Natural killer cell treated with Interleukin-12 subunit alpha and Interleukin-12 subunit beta and Interleukin-15 and Interleukin-18, amount 100 ng/mL, for 72 hours (primary cell): ENCODE measurements at regions not wholly inside any gene's neighbourhood (a gene's known extent, or its start where the extent isn't known, plus 50 kb on each side); places are given as distances from the start of the nearest gene placed in this dataset.

ENCODE experiments used
- ATAC-seq, 2 donors: fragments of 150-1000 bp; cut with Tn5 transposase in 1 of 2; sonication (Bioruptor Pico), chemical (Tn5 transposase) in 1 of 2; 2 replicates each; pipeline ENCODE4 v1.10.0; 2021
- DNase-seq: peaks from one replicate; pipeline ENCODE4 v3.0.0; 2022; ENCODE audit warnings: low spot score
- H3K27ac Mint-ChIP-seq, 2 donors: 1 replicate in 1 of 2; 2 replicates in 1 of 2; pipeline ENCODE4 v1.8.0; 2022; ENCODE audit warnings: mixed read lengths in 2 of 2, mild to moderate bottlenecking in 1 of 2, moderate library complexity in 1 of 2
- H3K27me3 Mint-ChIP-seq, 2 donors: 1 replicate in 1 of 2; 2 replicates in 1 of 2; pipeline ENCODE4 v1.8.0; 2022; ENCODE audit warnings: mixed read lengths in 2 of 2
- H3K36me3 Mint-ChIP-seq: one replicate; pipeline ENCODE4 v1.8.0; 2022; ENCODE audit warnings: mixed read lengths
- H3K4me1 Mint-ChIP-seq, 2 donors: 1 replicate in 1 of 2; 2 replicates in 1 of 2; pipeline ENCODE4 v1.8.0; 2022; ENCODE audit warnings: low read depth in 2 of 2, mixed read lengths in 2 of 2, mild to moderate bottlenecking in 1 of 2
- H3K4me3 Mint-ChIP-seq: one replicate; pipeline ENCODE4 v1.8.0; 2022; ENCODE audit warnings: mixed read lengths
- H3K9me3 Mint-ChIP-seq: 2 replicates; pipeline ENCODE4 v1.8.0; 2022; ENCODE audit warnings: mixed read lengths

DNA sequence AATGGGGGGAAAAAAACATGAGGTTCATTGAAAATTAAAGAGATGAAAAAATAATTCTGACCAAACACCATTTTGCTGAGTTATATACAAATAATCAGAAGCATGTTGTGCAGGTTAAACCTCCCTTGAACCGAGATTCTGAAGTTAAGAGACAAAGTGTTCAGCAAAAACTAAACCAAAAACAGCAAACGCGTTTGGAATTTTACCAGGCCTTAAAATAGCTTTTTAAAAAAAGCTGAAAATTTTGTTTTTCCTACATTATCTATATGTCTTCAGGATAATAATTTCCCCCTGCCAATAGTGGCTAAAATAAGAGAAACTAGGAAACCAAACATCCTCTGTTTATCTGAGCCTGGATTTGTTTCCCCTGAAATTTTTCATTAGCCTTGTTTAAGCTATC, 191.7 kb upstream of the DAPK1 start:
- no peak for ATAC-seq
- Mint-ChIP-seq H3K9me3 (no peaks in the 10 kb centered on the region), H3K4me3 (no peak overlapping the region), H3K27ac (no peak overlapping the region), H3K4me1 (peaks cover 11 to 15% of the 10 kb centered on the region in 2 donors), H3K27me3 (peaks cover 28 to 56% of the 10 kb centered on the region in 2 donors), H3K36me3 (peaks cover 4% of the 10 kb centered on the region)
- no peak for DNase-seq

DNA sequence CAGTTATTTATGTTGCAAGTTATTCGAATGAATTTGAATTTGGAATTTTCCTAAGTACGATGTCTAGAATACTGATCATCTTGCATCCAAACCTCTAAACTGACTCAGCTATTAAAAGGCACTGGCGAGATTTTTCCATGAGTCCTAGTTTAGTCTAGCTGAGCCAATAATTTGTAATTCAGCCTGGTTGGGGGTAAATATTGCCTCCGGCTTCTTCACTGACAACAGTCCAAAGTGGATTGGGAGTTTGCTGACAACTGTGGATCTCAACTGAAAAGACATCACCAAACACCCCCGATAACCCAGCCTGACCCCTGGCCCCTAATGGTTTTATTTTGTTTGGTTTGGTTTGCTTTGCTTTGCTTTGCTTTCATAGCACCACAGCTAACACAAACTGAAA, 189.8 kb upstream of the DAPK1 start:
- Mint-ChIP-seq H3K9me3 (no peaks in the 10 kb centered on the region), H3K36me3 (peaks cover 8% of the 10 kb centered on the region), H3K4me1 (peaks cover 19 to 25% of the 10 kb centered on the region in 2 donors), H3K27ac (no peak overlapping the region), H3K27me3 (peaks cover 26 to 71% of the 10 kb centered on the region in 2 donors), H3K4me3 (no peak overlapping the region)
- no peak for DNase-seq
- ATAC-seq = no peak

DNA sequence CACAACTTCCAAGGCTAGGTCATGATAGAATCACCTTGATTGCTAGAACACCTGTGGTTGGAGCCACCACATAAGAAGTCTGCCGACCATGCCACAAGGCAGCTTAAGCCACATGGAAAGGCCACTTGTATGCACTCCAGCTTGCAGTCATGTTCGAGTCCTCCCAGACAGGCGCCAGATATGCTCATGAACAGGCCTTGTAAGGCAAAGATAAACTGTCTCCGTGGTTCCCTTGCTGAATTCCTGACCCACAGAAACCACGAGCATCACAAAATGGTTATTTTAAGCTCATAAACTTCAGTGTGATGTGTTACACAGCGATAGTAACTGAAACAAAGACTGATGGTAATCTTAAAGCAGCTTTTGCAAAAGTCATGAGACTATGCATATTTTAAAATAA, 188.4 kb upstream of the DAPK1 start:
- Mint-ChIP-seq H3K9me3 (no peaks in the 10 kb centered on the region), H3K27ac (no peak overlapping the region), H3K4me3 (no peak overlapping the region), H3K4me1 (peaks cover 19 to 25% of the 10 kb centered on the region in 2 donors), H3K36me3 (peaks cover 8% of the 10 kb centered on the region), H3K27me3 (peaks cover 19 to 57% of the 10 kb centered on the region in 2 donors)
- ATAC-seq (no peak), DNase-seq (no peak)

DNA sequence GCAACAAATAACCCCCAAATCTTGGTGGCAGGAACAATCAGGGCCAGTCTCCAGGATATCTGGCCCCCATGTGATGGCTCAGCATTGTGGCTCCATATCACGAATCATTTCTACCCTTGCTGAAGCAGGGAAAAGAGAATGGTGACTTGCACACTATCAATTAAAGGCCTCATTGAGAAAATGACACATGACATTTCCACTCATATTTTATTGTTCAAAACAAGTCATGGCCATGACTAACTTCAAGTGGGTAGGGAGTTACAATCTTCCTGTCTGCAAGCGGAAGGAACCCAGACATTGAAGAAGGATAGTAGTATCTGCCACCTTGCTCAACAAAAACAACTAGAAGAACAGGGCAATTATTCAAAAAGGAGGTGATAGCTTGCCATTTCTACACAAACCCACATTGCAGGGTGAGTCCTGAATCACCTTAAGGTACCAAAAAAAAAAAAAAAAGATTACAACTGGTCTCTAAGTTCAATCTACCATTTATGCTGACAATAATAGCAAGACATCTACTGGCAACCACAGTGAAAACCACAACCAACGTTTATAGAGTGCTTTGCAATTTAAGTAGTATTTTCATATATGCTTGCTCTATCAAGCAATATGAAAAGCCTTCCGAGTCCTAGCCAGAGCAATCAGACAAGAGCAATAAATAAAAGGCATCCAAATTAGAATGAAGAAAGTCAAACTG, 186.7 kb upstream of the DAPK1 start:
- no peak for DNase-seq
- Mint-ChIP-seq H3K4me1 (peaks cover 19 to 25% of the 10 kb centered on the region in 2 donors), H3K27ac (peak overlapping the region; percentile 4 to 43), H3K36me3 (peaks cover 8% of the 10 kb centered on the region), H3K27me3 (peaks cover 21 to 47% of the 10 kb centered on the region in 2 donors), H3K4me3 (peak overlapping the region; percentile 35), H3K9me3 (no peaks in the 10 kb centered on the region)
- ATAC-seq = peak in 1 of 2 donors; percentile 71

DNA sequence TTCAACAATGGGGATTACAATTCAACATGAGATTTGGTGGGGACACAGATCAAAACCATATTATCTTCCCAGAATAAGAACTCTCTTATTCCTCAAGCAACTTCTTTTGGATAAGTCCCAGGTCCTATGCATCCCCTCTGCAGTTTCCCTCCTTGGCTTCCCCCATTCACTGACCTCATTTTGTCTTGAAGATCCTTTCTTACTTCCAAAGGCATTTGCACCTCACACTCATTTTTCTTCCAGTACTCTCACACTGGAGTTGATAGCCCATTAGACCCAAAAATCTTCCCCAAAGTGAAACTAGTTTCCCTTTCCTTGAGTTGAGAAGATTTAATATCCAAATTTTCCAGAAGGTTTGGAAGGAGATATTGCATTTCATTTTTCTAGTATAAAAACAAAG, 178.0 kb upstream of the DAPK1 start:
- Mint-ChIP-seq H3K27ac (no peak overlapping the region), H3K36me3 (no peaks in the 10 kb centered on the region), H3K4me3 (no peak overlapping the region), H3K27me3 (peaks cover 7 to 33% of the 10 kb centered on the region in 2 donors), H3K9me3 (no peaks in the 10 kb centered on the region), H3K4me1 (peaks cover 2 to 9% of the 10 kb centered on the region in 2 donors)
- ATAC-seq (no peak), DNase-seq (no peak)

DNA sequence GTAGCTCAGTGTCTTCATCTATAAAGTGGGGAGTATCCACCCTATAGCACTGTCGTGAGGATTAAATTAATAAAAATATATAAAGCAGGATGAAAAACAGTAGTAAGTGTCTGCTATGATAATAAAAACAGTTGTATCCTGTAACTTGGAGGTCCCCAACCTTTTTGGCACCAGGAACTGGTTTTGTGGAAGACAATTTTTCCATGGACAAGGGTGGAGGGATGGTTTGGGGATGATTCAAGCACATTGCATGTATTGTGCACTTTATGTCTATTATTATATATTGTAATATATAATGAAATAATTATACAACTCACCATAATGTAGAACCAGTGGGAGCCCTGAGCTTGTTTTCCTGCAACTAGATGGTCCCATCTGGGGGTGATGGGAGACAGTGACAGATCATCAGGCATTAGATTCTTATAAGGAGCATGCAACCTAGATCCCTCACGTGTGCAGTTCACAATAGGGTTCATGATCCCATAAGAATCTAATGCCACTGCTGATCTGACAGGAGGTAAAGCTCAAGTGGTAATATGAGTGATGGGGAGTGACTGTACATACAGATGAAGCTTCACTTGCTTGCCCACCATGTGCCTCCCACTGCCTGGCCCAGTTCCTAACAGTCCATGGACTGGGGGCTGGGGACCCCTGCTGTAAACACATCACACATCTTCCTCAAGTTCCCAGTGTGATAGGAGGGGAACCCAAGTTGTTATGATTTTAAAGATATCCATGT, 177.4 kb upstream of the DAPK1 start:
- H3K27ac Mint-ChIP-seq = no peak overlapping the region
- ATAC-seq (no peak), DNase-seq (no peak)
- peaks cover 7 to 34% of the 10 kb centered on the region in 2 donors for H3K27me3 Mint-ChIP-seq
- no peaks in the 10 kb centered on the region for H3K36me3 Mint-ChIP-seq
- no peak overlapping the region for H3K4me3 Mint-ChIP-seq
- H3K4me1 Mint-ChIP-seq = peaks cover 2 to 9% of the 10 kb centered on the region in 2 donors
- no peaks in the 10 kb centered on the region for H3K9me3 Mint-ChIP-seq

DNA sequence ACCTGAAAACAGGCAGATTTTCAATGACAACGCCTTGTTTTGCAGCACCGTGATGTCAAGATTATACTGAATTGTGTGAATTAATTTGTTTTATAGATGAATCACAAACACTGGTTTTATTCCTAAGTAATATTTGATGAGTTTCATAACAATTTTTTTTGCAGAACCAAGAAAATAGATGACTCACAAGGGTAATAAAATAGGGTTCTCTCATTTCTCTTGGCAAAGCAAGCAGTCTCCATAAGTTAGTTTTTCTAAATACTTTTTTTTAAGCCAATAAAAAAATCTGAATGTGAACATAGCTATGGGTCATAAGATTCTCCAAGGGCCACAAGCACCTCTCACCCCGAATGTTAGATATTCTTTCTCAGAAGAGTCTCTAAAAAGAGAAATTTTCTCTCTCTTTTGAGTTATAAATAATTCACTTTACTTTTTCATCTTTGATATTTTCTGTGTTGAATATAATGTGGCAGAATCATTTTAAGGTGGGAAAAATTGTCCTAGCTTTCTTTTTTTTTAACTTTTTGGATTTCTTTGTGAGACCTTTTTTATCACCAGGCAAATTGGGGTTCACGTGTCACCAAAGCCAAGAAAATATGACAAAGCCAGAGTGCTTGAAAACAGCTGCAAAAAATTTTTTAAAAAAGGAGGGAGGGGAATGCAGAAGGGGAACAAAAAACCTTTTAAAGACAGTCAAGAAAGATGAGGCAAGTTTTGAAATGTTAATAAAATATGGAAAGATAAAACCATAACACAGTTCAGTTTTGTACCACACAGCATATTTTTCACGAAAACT, 174.6 kb upstream of the DAPK1 start:
- no peaks in the 10 kb centered on the region for H3K9me3 Mint-ChIP-seq
- H3K27me3 Mint-ChIP-seq = peaks cover 4 to 47% of the 10 kb centered on the region in 2 donors
- H3K36me3 Mint-ChIP-seq = no peaks in the 10 kb centered on the region
- H3K4me1 Mint-ChIP-seq = peaks cover 2 to 9% of the 10 kb centered on the region in 2 donors
- no peak for DNase-seq
- no peak for ATAC-seq
- no peak overlapping the region for H3K4me3 Mint-ChIP-seq
- no peak overlapping the region for H3K27ac Mint-ChIP-seq

DNA sequence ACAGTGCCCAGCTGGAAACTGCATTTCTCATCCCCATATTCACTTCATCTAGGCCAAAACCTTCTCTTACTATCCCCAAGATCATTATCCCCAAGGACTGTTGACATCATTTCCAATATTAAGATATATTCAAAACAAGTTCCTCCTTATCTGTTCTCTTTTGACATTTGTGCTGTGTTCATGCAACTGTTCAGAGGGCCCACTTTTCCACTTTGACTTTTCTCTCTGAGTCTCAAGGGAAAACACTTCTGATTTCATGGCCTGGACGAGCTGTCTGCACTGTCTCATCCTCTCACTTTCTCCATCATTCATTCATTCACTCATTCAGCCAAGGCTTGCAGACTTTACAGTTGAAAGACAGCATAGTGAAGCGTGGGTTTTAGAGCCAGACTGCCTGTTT, 173.7 kb upstream of the DAPK1 start:
- DNase-seq (no peak), ATAC-seq (no peak)
- Mint-ChIP-seq H3K4me3 (no peak overlapping the region), H3K36me3 (no peaks in the 10 kb centered on the region), H3K27ac (peak overlapping the region in 1 of 2 donors; percentile 1), H3K9me3 (no peaks in the 10 kb centered on the region), H3K27me3 (peaks cover 3 to 45% of the 10 kb centered on the region in 2 donors), H3K4me1 (peaks cover 2 to 9% of the 10 kb centered on the region in 2 donors)

DNA sequence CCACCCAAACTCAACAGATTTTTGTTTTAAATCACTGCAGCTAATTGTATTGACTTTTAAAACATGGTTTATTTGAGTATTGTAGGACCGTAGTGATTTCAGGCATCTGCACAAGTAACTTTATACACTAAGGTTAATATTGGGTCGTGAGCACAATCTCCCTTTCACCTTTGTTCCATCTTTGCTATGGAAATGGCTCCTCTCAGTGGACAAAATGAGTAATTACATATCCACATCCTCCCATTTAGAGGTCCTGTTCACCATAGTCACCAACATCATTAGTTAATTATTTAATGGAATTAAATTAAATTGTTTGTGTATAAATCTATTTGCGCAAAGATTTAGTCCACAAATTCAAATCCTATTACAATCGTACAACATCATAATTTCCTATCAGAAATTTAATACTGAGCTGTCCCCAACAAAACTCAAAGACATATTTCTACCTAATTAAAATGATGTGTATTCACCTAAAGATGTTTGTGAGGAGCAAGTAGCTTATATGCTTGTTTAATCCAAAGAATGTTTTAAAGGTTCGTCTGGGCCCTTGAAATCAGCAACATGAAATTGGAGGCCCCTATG, 173.0 kb upstream of the DAPK1 start:
- DNase-seq (no peak), ATAC-seq (no peak)
- Mint-ChIP-seq H3K9me3 (no peaks in the 10 kb centered on the region), H3K27me3 (peaks cover 0 to 41% of the 10 kb centered on the region in 2 donors), H3K4me3 (no peak overlapping the region), H3K4me1 (peaks cover 2 to 9% of the 10 kb centered on the region in 2 donors), H3K27ac (peak overlapping the region in 1 of 2 donors; percentile 1), H3K36me3 (no peaks in the 10 kb centered on the region)

DNA sequence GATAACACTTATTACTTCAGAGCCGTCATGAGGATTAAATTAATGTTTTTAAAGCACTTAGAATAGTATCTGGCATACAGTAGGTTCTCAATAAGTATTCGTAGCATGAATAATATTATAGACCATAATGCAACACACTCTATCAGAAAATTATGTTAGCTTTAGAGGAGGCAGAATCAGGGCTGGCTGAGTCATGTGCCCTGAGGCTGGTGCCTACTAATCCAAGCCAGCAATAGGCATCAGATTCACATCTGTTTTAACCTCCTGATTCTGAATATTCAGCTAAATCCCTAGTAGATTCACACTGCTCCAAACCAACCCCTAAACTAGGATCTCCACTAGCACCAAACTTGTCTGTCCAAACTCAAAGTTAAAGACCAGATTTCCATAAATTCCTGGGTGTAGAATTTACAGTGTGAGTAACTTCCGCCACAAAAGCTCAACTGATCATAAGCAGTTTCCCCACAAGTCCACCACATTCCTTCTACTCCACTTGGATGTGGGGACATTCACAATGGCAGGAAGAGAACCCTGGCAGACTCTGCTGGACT, 170.0 kb upstream of the DAPK1 start:
- Mint-ChIP-seq H3K4me1 (peaks cover 2 to 4% of the 10 kb centered on the region in 2 donors), H3K9me3 (no peaks in the 10 kb centered on the region), H3K27me3 (peaks cover 9 to 50% of the 10 kb centered on the region in 2 donors), H3K4me3 (no peak overlapping the region), H3K36me3 (peaks cover 7% of the 10 kb centered on the region), H3K27ac (no peak overlapping the region)
- no peak for ATAC-seq
- DNase-seq = no peak

DNA sequence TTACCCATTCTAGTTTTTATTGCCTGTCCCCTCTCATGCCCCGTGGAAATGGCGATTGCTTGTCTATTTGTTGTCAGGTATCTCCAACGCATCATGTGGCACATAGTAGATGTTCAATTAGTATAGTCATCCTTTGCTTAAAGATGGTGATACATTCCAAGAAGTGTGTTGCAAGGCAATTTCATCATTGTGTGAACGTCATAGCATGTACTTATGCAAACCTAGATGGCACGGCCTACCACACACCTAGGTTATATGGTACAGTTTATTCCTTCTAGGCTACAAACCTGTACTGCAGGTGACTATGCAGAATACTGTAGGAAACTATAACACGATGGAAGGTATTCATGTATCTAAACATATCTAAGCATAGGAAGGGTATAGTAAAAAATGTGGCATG, 163.9 kb upstream of the DAPK1 start:
- Mint-ChIP-seq H3K36me3 (peaks cover 7% of the 10 kb centered on the region), H3K27me3 (peaks cover 35 to 36% of the 10 kb centered on the region in 2 donors), H3K9me3 (no peaks in the 10 kb centered on the region), H3K27ac (no peak overlapping the region), H3K4me3 (no peak overlapping the region), H3K4me1 (peaks cover 4 to 11% of the 10 kb centered on the region in 2 donors)
- ATAC-seq (no peak), DNase-seq (no peak)

DNA sequence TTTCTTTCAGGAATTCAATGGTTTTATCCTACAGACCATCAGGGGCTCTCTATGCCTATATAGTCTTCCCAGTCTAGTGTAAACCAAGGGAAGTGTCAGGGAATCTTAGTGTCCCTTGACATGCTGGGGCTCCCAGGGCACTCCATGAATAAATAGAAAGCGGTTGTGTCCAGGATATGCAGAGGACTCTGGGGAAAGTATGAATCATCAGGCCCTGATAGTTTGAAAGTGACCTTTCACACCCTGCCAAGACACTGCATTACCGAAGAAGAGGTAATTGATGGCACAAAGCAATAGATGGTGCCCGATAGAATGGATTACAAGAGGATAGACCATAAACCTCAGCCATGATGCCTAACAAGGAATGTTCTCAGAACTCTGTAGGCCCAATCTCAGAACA, 163.3 kb upstream of the DAPK1 start:
- Mint-ChIP-seq H3K27me3 (peaks cover 35 to 37% of the 10 kb centered on the region in 2 donors), H3K9me3 (no peaks in the 10 kb centered on the region), H3K4me1 (peaks cover 4 to 11% of the 10 kb centered on the region in 2 donors), H3K4me3 (no peak overlapping the region), H3K27ac (no peak overlapping the region), H3K36me3 (peaks cover 7% of the 10 kb centered on the region)
- ATAC-seq = no peak
- DNase-seq = no peak

DNA sequence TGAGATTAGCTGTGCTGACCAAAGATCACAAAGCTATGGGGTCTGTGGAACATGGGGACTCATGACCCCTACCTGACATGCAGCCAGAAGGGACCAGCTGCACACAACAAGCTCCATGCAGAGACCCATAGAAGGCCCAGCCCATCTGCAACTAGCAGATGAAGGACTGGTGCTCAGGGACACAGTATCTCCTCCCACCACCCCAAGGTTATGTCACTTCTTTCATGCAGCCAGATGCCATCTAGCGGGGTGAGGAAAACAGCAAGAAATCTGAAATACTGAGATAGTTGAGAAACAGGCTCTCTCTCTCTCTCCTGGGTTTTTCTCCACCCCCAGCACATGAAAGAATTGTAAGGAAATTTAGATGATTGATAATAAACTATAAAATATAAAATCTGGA, 161.3 kb upstream of the DAPK1 start:
- Mint-ChIP-seq H3K9me3 (no peaks in the 10 kb centered on the region), H3K4me1 (peaks cover 4 to 11% of the 10 kb centered on the region in 2 donors), H3K27me3 (peaks cover 29 to 32% of the 10 kb centered on the region in 2 donors), H3K36me3 (no peaks in the 10 kb centered on the region), H3K4me3 (no peak overlapping the region), H3K27ac (no peak overlapping the region)
- ATAC-seq (no peak), DNase-seq (no peak)
